Activated T-helper 2 cell treated with anti-CD3 and anti-CD28 coated beads, Interferon-gamma antibody, Interleukin-2, Interleukin-4, amounts not matched to agents 10 μg/mL and 5 μg/mL and 100 μg/mL, durations not matched to agents 14 hours and 24 hours and 36 hours (primary cell): ENCODE measurements at regions not wholly inside any gene's neighbourhood (a gene's known extent, or its start where the extent isn't known, plus 50 kb on each side); places are given as distances from the start of the nearest gene placed in this dataset.
"Not testable (repeated sequence)": the region's sequence is repeated elsewhere in the genome, so short reads cannot be mapped to it uniquely, and the experiment has no call there.

Experiments
- DNase-seq: peaks from one replicate; pipeline ENCODE4 v3.0.0; 2021; ENCODE audit warnings: low spot score
- H3K27ac Mint-ChIP-seq: one replicate; pipeline ENCODE4 v1.8.0; 2021; ENCODE audit warnings: mixed read lengths
- H3K27me3 Mint-ChIP-seq: one replicate; pipeline ENCODE4 v1.8.0; 2021; ENCODE audit warnings: low read depth, mixed read lengths
- H3K36me3 Mint-ChIP-seq: one replicate; pipeline ENCODE4 v1.8.0; 2021; ENCODE audit warnings: low read depth, mixed read lengths
- H3K4me1 Mint-ChIP-seq: one replicate; pipeline ENCODE4 v1.8.0; 2021; ENCODE audit warnings: low read depth, mixed read lengths
- H3K4me3 Mint-ChIP-seq: one replicate; pipeline ENCODE4 v1.8.0; 2021; ENCODE audit warnings: low read depth, mild to moderate bottlenecking, moderate library complexity, mixed read lengths
- H3K9me3 Mint-ChIP-seq: one replicate; pipeline ENCODE4 v1.8.0; 2021; ENCODE audit warnings: mixed read lengths
- intact Hi-C: fragments of 100-400 bp; cut with micrococcal nuclease; formaldehyde crosslinking; loops from one replicate; pipeline ENCODE4 v1.15.1; 2023

DNA sequence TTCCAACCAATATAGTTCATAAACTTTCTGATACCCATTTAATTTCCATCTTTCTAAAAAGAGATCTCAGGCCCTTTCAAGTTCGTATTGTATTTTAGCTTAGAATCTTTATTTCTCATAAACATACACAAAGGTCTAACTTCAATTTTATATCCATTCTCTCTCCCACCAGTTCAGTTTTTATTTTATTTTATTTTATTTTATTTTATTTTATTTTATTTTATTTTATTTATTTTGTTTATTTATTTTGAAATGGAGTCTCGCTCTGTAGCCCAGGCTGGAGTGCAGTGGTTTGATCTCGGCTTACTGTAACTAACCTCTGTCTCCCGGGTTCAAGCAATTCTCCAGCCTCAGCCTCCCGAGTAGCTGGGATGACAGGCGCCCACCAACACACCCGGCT, 552.8 kb downstream of the SLITRK5 start:
- DNase-seq = no peak
- intact Hi-C loops = no loop called here
- peaks cover 18% of the 10 kb centered on the region for H3K9me3 Mint-ChIP-seq
- no peak overlapping the region for H3K4me3 Mint-ChIP-seq
- no peaks in the 10 kb centered on the region for H3K36me3 Mint-ChIP-seq
- no peaks in the 10 kb centered on the region for H3K27me3 Mint-ChIP-seq
- H3K27ac Mint-ChIP-seq = no peak overlapping the region
- no peaks in the 10 kb centered on the region for H3K4me1 Mint-ChIP-seq

DNA sequence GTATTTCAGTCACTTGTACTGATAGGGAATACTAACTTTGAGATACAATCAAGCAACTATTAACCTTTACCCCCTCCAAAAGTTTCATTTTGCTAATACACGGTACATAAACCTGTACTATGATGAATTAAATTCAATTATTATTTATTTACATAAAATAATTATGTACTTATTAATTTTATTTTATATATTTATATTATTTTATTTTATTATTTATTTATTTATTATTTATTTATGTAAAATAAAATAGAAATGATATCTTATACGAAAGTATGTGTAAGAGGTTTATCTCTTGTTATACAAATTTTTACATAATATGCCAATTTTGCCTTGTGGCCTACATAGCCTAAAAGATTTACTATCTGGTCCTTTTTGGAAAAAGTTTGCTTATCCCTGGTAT, 564.3 kb downstream of the SLITRK5 start:
- H3K9me3 Mint-ChIP-seq = peaks cover 9% of the 10 kb centered on the region
- no peak overlapping the region for H3K4me3 Mint-ChIP-seq
- no peaks in the 10 kb centered on the region for H3K4me1 Mint-ChIP-seq
- no peak overlapping the region for H3K27ac Mint-ChIP-seq
- H3K36me3 Mint-ChIP-seq = no peaks in the 10 kb centered on the region
- intact Hi-C loops = no loop called here
- DNase-seq = no peak
- no peaks in the 10 kb centered on the region for H3K27me3 Mint-ChIP-seq

DNA sequence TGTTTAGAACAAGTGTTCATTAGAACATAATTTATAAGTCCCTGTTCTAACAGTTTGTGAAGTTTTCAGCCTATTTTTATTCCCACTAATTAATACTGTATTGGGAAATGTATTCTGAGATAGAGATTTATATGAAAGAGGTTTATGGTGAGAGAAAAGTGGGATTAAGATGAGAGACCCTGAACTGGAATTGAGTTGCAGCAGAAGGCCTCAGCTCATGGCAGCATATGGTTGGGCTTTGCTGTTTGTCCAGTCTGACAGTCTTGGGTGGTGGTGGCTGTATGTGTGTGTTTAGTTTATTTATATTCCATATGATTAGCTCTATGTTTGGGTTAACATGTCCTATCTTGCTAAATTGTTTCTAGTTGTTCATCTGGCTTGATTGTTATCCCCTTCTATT, 575.1 kb downstream of the SLITRK5 start:
- no peak overlapping the region for H3K4me3 Mint-ChIP-seq
- no peak for DNase-seq
- H3K4me1 Mint-ChIP-seq = no peaks in the 10 kb centered on the region
- H3K27ac Mint-ChIP-seq = no peak overlapping the region
- no peaks in the 10 kb centered on the region for H3K36me3 Mint-ChIP-seq
- no peaks in the 10 kb centered on the region for H3K27me3 Mint-ChIP-seq
- peaks cover 4% of the 10 kb centered on the region for H3K9me3 Mint-ChIP-seq
- intact Hi-C loops = no loop called here

DNA sequence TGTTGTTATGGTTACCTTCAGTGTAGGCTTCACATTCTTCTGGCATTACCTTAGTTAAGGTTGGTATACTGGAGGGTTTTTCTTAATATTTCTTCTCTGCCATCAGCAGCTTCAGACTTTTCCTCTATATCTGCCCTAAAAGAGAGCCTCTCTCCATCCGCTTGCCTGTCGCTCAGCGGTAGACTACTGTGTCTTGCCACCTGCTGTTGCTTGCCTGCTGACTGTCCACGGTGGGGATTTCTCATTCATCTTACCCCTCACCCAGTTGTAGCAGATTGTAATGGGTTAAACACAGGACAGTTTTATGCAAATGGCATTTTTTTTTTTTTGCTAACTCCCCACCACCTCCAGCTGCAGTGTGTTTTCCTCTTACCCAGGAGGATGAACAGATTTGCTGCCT, 577.2 kb downstream of the SLITRK5 start:
- intact Hi-C loops = no loop called here
- Mint-ChIP-seq H3K27me3 (no peaks in the 10 kb centered on the region), H3K4me3 (no peak overlapping the region), H3K27ac (no peak overlapping the region), H3K36me3 (no peaks in the 10 kb centered on the region), H3K9me3 (peaks cover 8% of the 10 kb centered on the region), H3K4me1 (no peaks in the 10 kb centered on the region)
- DNase-seq = no peak

DNA sequence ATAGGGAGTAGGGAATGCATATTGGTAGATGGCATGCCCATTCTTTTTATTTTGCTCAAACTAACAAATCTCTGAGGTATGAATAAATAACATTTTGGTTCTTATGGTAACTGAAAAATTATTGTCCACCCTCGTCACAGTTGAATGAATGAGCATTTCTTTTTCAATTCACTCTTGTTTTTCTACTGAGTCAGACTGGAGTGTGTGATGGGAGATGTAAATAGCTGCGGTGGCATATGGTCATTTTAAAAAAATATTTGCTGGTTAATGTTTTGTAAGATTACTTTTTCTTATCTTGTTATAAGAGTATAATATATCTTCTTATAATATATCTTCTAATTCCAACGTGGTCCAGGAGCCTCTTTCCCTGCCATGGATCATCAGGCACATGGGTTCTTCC, 586.5 kb downstream of the SLITRK5 start:
- H3K27me3 Mint-ChIP-seq = no peaks in the 10 kb centered on the region
- H3K9me3 Mint-ChIP-seq = peaks cover 10% of the 10 kb centered on the region
- no peak overlapping the region for H3K4me3 Mint-ChIP-seq
- no peaks in the 10 kb centered on the region for H3K36me3 Mint-ChIP-seq
- H3K4me1 Mint-ChIP-seq = no peaks in the 10 kb centered on the region
- intact Hi-C loops = no loop called here
- no peak overlapping the region for H3K27ac Mint-ChIP-seq
- DNase-seq = no peak

DNA sequence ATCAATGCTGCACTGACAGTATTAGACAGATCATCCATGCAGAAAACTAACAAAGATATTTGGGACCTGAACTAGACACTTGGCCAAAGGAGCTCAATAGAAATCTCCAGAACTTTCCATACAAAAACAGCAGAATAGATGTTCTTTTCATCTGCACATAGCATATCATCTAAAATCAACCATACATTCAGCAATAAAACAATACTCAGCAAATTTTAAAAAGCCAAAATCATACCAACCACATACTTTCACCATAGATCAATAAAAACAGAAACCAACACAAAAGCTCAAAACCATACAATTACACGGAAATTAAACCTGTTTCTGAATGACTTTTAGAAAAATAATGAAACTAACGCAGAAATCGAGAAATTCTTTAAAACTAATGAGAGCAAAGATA, 592.6 kb downstream of the SLITRK5 start:
- Mint-ChIP-seq H3K9me3 (peaks cover 21% of the 10 kb centered on the region), H3K36me3 (no peaks in the 10 kb centered on the region), H3K4me3 (no peak overlapping the region), H3K27me3 (no peaks in the 10 kb centered on the region), H3K27ac (no peak overlapping the region), H3K4me1 (no peaks in the 10 kb centered on the region)
- intact Hi-C loops = no loop called here
- no peak for DNase-seq

DNA sequence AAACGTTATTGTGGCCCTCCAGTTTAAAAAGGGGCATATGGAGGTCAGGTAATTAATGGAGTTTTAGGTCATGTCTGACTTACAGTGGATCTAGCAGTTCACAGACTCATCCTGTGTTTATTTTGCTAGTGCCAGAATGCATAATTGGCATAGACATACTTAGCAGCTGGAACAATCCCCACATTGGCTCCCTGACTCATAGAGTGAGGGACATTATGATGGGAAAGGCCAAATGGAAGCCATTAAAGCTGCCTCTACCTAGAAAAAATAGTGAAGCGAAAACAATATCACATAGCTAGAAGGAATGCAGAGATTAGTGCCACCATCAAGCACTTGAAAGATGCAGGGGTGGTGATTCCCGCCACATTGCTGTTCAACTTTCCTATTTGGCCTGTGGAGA, 610.7 kb downstream of the SLITRK5 start:
- no peaks in the 10 kb centered on the region for H3K4me1 Mint-ChIP-seq
- peaks cover 20% of the 10 kb centered on the region for H3K9me3 Mint-ChIP-seq
- no peaks in the 10 kb centered on the region for H3K36me3 Mint-ChIP-seq
- H3K27ac Mint-ChIP-seq = no peak overlapping the region
- H3K27me3 Mint-ChIP-seq = no peaks in the 10 kb centered on the region
- intact Hi-C loops = no loop called here
- H3K4me3 Mint-ChIP-seq = no peak overlapping the region
- no peak for DNase-seq

DNA sequence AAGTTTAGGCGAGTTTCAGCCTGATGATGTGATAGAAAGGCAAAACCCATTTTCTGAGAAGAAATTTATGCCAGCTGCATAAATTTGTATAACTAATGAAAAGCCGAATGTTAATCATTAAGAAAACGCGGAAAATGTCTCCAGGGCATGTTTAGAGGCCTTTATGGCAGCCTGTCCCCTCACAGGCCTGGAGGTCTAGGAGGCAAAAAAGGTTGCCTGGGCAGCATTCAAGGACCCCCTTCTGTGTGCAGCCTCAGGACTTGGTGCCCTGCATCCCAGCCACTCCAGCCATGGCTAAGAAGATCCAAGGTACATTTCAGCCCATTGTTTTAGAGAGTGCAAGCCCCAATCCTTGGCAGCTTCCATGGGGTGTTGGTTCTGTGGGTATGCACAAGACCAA, 614.2 kb downstream of the SLITRK5 start:
- H3K36me3 Mint-ChIP-seq = no peaks in the 10 kb centered on the region
- no peak for DNase-seq
- intact Hi-C loops = no loop called here
- no peaks in the 10 kb centered on the region for H3K4me1 Mint-ChIP-seq
- H3K4me3 Mint-ChIP-seq = no peak overlapping the region
- H3K27me3 Mint-ChIP-seq = no peaks in the 10 kb centered on the region
- H3K9me3 Mint-ChIP-seq = peaks cover 29% of the 10 kb centered on the region
- H3K27ac Mint-ChIP-seq = no peak overlapping the region

DNA sequence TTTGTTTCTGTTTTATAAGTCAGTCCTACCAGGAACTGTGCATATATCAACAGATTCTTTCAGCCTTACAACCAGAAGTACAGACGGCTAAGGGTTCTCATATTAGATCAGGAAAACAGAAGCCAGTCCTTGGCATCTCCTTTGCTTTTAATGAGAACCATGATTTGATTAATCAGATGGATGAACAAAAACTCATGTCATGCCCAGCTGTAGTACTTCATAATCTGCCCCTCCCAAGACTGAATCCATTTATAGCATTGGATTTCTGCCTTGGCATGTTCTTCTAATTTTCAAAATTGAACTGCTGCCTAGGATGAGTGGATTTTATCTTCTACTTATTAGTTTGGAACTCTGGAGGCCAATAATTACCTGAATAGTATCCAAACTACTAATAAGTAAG, 617.2 kb downstream of the SLITRK5 start:
- DNase-seq = no peak
- intact Hi-C loops = no loop called here
- no peak overlapping the region for H3K4me3 Mint-ChIP-seq
- H3K4me1 Mint-ChIP-seq = no peaks in the 10 kb centered on the region
- no peaks in the 10 kb centered on the region for H3K36me3 Mint-ChIP-seq
- no peak overlapping the region for H3K27ac Mint-ChIP-seq
- no peaks in the 10 kb centered on the region for H3K27me3 Mint-ChIP-seq
- H3K9me3 Mint-ChIP-seq = peaks cover 23% of the 10 kb centered on the region

DNA sequence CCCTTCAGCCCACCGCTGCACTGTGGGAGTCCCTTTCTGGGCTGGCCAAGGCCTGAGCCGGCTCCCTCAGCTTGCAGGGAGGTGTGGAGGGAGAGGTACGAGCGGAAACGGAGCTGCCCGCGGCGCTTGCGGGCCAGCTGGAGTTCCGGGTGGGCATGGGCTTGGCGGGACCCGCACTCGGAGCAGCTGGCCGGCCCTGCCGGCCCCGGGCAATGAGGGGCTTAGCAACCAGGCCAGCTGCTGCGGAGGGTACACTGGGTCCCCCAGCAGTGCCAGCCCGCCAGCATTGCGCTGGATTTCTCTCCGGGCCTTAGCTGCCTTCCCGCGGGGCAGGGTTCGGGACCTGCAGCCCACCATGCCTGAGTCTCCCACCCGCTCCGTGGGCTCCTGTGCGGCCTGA, 620.6 kb downstream of the SLITRK5 start:
- H3K27ac Mint-ChIP-seq, intact Hi-C loops, H3K27me3 Mint-ChIP-seq, H3K36me3 Mint-ChIP-seq, H3K4me3 Mint-ChIP-seq, H3K4me1 Mint-ChIP-seq, DNase-seq: not testable (repeated sequence)
- H3K9me3 Mint-ChIP-seq = peaks cover 22% of the 10 kb centered on the region

DNA sequence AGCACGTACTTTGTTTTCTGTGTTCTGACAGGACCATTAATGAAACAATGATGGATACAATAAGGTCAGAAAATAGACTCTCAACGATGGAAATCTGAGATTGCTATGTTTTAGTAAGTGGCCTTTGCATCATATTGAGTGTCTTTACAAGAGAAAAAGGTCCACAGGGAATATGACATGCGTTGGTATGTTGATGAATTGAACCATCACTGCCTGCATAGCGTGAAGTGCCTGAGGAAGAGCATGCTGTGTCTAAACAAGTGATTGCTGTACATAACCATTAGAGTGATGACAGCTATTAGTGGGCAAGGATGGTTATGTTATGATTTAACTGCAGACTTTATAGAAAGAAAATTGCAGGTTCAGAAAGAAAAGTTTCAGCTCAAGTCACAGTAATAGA, 623.2 kb downstream of the SLITRK5 start:
- no peaks in the 10 kb centered on the region for H3K27me3 Mint-ChIP-seq
- H3K4me1 Mint-ChIP-seq = no peaks in the 10 kb centered on the region
- no peak overlapping the region for H3K4me3 Mint-ChIP-seq
- peaks cover 24% of the 10 kb centered on the region for H3K9me3 Mint-ChIP-seq
- DNase-seq = no peak
- intact Hi-C loops = no loop called here
- H3K36me3 Mint-ChIP-seq = no peaks in the 10 kb centered on the region
- no peak overlapping the region for H3K27ac Mint-ChIP-seq

DNA sequence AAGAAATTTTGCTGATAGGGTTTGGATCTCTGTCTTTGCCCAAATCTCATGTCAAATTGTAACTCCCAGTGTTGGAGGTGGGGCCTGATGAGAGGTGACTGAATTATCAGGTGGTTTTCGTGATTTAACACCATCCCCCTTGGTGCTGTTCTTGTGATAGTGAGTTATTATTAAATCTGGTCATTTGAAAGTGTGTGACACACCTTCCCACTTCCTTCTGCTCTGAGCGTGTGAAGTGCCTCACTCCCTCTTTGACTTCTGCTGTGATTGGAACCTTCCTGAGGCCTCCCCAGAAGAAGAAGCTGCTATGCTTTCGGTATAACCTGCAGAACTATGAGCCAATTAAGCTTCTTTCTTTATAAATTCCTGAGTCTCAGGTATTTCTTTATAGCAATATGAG, 632.0 kb downstream of the SLITRK5 start:
- Mint-ChIP-seq H3K9me3 (peaks cover 20% of the 10 kb centered on the region), H3K27ac (no peak overlapping the region), H3K4me1 (no peaks in the 10 kb centered on the region), H3K36me3 (no peaks in the 10 kb centered on the region), H3K27me3 (no peaks in the 10 kb centered on the region), H3K4me3 (no peak overlapping the region)
- DNase-seq = no peak
- intact Hi-C loops = no loop called here

DNA sequence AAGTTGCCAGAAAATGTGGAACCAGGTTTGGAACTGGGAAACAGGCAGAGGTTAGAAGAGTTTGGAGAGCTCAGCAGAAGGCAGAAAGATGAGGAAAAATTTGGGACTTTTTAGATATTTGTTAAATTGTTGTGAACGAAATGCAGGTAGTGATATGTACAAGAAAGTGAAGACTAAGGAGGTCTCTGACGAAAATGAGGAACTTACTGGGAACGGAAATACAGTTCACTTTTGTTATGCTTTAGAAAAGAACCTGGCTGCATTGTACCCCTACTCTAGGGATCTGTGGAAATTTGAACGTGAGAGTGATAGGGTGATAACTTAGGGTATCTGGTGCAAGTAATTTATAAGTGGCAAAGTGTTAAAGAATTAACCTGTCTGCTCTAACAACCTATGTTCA, 632.4 kb downstream of the SLITRK5 start:
- Mint-ChIP-seq H3K4me1 (no peaks in the 10 kb centered on the region), H3K9me3 (peaks cover 18% of the 10 kb centered on the region)
- intact Hi-C loops = no loop called here

DNA sequence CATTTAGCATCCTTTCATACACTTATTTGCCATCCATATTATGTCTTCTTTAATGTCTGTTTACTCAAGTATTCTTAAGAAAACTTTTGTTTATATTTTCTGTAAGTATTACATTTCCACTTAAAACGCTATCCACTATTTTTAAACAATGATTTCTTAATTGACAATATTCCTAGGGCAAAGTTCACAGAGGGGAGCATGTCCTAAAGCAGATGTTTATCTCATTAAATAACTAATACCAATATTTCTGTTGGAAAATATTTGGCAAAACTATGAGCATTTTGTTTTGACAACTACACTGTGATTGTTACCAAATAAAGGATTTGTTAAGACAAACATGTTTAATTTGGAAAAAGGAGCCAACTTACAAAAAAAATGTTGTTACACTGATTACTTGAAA, 643.3 kb downstream of the SLITRK5 start:
- H3K4me3 Mint-ChIP-seq = no peak overlapping the region
- no peak for DNase-seq
- H3K4me1 Mint-ChIP-seq = no peaks in the 10 kb centered on the region
- intact Hi-C loops = no loop called here
- no peak overlapping the region for H3K27ac Mint-ChIP-seq
- H3K9me3 Mint-ChIP-seq = peaks cover 20% of the 10 kb centered on the region
- no peaks in the 10 kb centered on the region for H3K36me3 Mint-ChIP-seq
- H3K27me3 Mint-ChIP-seq = no peaks in the 10 kb centered on the region

More for the DNA sequence above, 632.4 kb downstream of the SLITRK5 start:
- no peak overlapping the region for H3K27ac Mint-ChIP-seq
- no peaks in the 10 kb centered on the region for H3K36me3 Mint-ChIP-seq
- H3K27me3 Mint-ChIP-seq = no peaks in the 10 kb centered on the region
- no peak for DNase-seq
- no peak overlapping the region for H3K4me3 Mint-ChIP-seq
